Fibroblast of mammary gland (primary cell): ENCODE measurements at regions not wholly inside any gene's neighbourhood (a gene's known extent, or its start where the extent isn't known, plus 50 kb on each side); places are given as distances from the start of the nearest gene placed in this dataset.

Experiments
- DNase-seq: peaks from one replicate; pipeline ENCODE4 v3.0.0-alpha.2; 2010; ENCODE audit warnings: low read depth
- H3K4me3 ChIP-seq: 2 replicates; pipeline ENCODE4 v1.5.1; 2011; ENCODE audit warnings: low read depth, mild to moderate bottlenecking, low read length, moderate library complexity; ENCODE audit not compliant: control insufficient read depth
- CTCF ChIP-seq: conservative IDR thresholded peaks from 2 replicates; pipeline ENCODE4 v1.5.1; 2011; ENCODE audit warnings: low read depth, low read length, inconsistent platforms; ENCODE audit not compliant: control insufficient read depth, insufficient read depth

- DNase-seq, result no peak
- H3K4me3 ChIP-seq, result no peak overlapping the region
- no peak for TF ChIP-seq CTCF
Observed at GRCh38 chr9:80595192-80595591, 1023.4 kb downstream of the TLE4 start.

- no peak for TF ChIP-seq CTCF
- H3K4me3 ChIP-seq, result no peak overlapping the region
- no peak for DNase-seq
Observed at GRCh38 chr9:80592413-80592812, 1020.6 kb downstream of the TLE4 start.

GRCh38 chr9:80586786-80587330 is 1015.1 kb downstream of the TLE4 start:
- no peak overlapping the region for H3K4me3 ChIP-seq
- no peak for TF ChIP-seq CTCF
- DNase-seq, result no peak

- TF ChIP-seq CTCF, result no peak
- DNase-seq, result no peak
- H3K4me3 ChIP-seq, result no peak overlapping the region
Observed at GRCh38 chr9:80571953-80572352, 1000.2 kb downstream of the TLE4 start.

DNA sequence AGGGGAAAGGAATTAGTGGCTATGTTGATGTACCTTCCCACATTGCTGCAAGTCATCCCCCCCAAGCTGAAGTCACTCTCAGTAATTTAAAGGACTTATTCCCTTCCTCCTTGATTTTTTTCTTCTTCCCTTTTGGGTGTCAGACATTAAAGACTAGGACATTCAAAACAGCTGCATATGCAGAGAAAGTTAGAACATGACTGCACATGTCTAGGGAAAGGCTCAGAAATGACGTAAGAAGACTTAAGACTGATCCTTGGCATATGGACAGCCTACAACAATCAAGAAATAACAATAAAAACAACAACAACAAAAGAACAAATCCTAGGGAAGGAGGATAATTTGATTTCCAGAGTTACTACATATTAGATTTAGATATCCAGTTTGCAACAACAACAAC is 997.5 kb downstream of the TLE4 start:
- no peak for DNase-seq
- no peak for TF ChIP-seq CTCF

DNA sequence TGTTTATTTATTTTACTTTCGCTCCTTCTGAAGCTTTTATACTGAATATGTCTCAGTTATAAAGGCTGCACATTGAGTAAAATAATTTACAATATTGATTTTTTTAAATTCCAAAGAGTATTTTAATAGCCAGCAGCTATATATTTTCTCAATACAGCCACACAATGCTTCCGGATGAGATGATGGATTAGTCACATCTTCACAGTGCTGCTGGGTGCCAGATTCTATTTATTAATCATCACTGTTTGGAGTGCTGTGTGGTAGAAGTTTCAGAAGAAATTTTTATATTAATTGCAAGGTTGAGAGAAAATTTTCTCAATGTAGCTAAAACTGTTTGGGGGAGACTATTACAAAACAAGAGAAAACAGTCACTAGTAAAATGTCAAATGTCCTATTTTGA is 989.8 kb downstream of the TLE4 start:
- no peak for TF ChIP-seq CTCF
- no peak for DNase-seq
- no peak overlapping the region for H3K4me3 ChIP-seq

More for the DNA sequence above, 997.5 kb downstream of the TLE4 start:
- no peak overlapping the region for H3K4me3 ChIP-seq

DNA sequence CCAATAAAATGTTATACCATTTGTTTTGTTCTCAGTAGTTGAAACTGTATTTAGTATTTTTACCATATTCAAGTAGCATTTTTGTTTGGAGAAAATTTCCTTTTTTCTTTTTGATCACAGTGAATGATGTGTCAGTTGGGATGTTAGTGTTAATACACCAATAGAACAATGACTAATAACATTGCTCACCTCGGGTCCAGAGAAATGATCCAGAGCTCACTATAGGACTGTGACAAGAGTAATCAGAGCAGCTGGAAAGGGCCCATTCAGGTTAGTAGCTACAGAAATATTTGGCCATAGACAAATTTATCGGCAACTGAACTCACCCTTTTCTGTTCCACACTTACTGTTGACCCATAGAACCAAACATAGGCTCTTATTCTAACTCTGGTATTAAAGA is 989.2 kb downstream of the TLE4 start:
- no peak for TF ChIP-seq CTCF
- no peak for DNase-seq
- no peak overlapping the region for H3K4me3 ChIP-seq
